Duodenal mucosa (tissue), 2 donors: ENCODE measurements at regions not wholly inside any gene's neighbourhood (a gene's known extent, or its start where the extent isn't known, plus 50 kb on each side); places are given as distances from the start of the nearest gene placed in this dataset.

ENCODE experiments used
- H3K27ac ChIP-seq: one replicate; pipeline ENCODE4 v1.7.0; 2013; ENCODE audit warnings: low read depth, low read length
- H3K27me3 ChIP-seq, 2 donors: one replicate each; pipeline ENCODE4 v1.7.0; 2013; ENCODE audit warnings: low read length in 2 of 2, control low read depth in 1 of 2; ENCODE audit not compliant: insufficient read depth in 2 of 2, control insufficient read depth in 1 of 2
- H3K36me3 ChIP-seq, 2 donors: one replicate each; pipeline ENCODE4 v1.7.0; 2013; ENCODE audit warnings: low read length in 2 of 2, control low read depth in 1 of 2; ENCODE audit not compliant: insufficient read depth in 2 of 2, control insufficient read depth in 1 of 2
- H3K4me1 ChIP-seq, 2 donors: one replicate each; pipeline ENCODE4 v1.7.0; 2013; ENCODE audit warnings: low read length in 2 of 2, control low read depth in 1 of 2; ENCODE audit not compliant: insufficient read depth in 2 of 2, control insufficient read depth in 1 of 2
- H3K4me3 ChIP-seq, 2 donors: one replicate each; pipeline ENCODE4 v1.7.0; 2013; ENCODE audit warnings: low read length in 2 of 2, low read depth in 1 of 2
- H3K9ac ChIP-seq, 2 donors: one replicate each; pipeline ENCODE4 v1.7.0; 2013; ENCODE audit warnings: low read length in 2 of 2, low read depth in 1 of 2
- H3K9me3 ChIP-seq, 2 donors: one replicate each; pipeline ENCODE4 v1.7.0; 2013; ENCODE audit warnings: low read length in 2 of 2, control low read depth in 1 of 2; ENCODE audit not compliant: control insufficient read depth in 1 of 2

- Histone ChIP-seq H3K36me3 (no peaks in the 10 kb centered on the region), H3K27me3 (no peaks in the 10 kb centered on the region), H3K9me3 (no peaks in the 10 kb centered on the region), H3K9ac (no peak overlapping the region), H3K4me1 (no peaks in the 10 kb centered on the region), H3K4me3 (no peak overlapping the region), H3K27ac (no peak overlapping the region)
Observed at GRCh38 chr1:221350091-221350490, 391.8 kb downstream of the DUSP10 start.

GRCh38 chr1:221356693-221357092 lies 385.2 kb downstream of the DUSP10 start:
- Histone ChIP-seq H3K36me3 (no peaks in the 10 kb centered on the region), H3K27ac (no peak overlapping the region), H3K9ac (no peak overlapping the region)

DNA sequence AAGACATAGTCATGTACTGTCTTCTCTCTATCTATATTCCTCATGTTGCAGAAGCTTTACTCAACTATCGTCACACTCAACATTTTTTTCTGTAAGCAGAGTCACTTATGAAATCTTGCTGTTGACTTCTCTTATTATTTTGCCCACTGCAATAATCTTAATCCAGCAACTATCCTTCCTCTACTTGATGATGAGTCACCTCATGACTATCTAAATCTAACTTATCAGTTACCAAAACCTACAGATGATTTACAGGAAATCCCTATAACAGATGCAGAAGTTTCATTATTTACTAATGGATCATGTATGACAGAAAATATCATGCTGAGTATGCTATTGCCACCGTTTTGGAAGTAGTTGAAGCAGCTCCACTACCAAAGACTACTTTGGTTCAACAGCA lies 378.9 kb downstream of the DUSP10 start:
- Histone ChIP-seq H3K9me3 (no peaks in the 10 kb centered on the region), H3K36me3 (no peaks in the 10 kb centered on the region), H3K27ac (no peak overlapping the region), H3K4me1 (no peaks in the 10 kb centered on the region), H3K4me3 (no peak overlapping the region), H3K27me3 (no peaks in the 10 kb centered on the region), H3K9ac (no peak overlapping the region)

More at GRCh38 chr1:221356693-221357092, 385.2 kb downstream of the DUSP10 start:
- H3K4me3 ChIP-seq: no peak overlapping the region
- no peaks in the 10 kb centered on the region for H3K27me3 ChIP-seq
- H3K4me1 ChIP-seq: no peaks in the 10 kb centered on the region
- no peaks in the 10 kb centered on the region for H3K9me3 ChIP-seq

GRCh38 chr1:221366495-221367110 lies 375.3 kb downstream of the DUSP10 start:
- Histone ChIP-seq H3K4me3 (no peak overlapping the region), H3K9ac (no peak overlapping the region), H3K36me3 (no peaks in the 10 kb centered on the region)

GRCh38 chr1:221371705-221372104 lies 370.2 kb downstream of the DUSP10 start:
- H3K4me1 ChIP-seq: no peaks in the 10 kb centered on the region
- no peaks in the 10 kb centered on the region for H3K27me3 ChIP-seq
- no peaks in the 10 kb centered on the region for H3K9me3 ChIP-seq
- H3K27ac ChIP-seq: no peak overlapping the region
- H3K4me3 ChIP-seq: no peak overlapping the region
- H3K36me3 ChIP-seq: no peaks in the 10 kb centered on the region
- H3K9ac ChIP-seq: no peak overlapping the region

More at GRCh38 chr1:221366495-221367110, 375.3 kb downstream of the DUSP10 start:
- Histone ChIP-seq H3K9me3 (no peaks in the 10 kb centered on the region), H3K27me3 (no peaks in the 10 kb centered on the region), H3K27ac (no peak overlapping the region), H3K4me1 (no peaks in the 10 kb centered on the region)

GRCh38 chr1:221373795-221374194 lies 368.1 kb downstream of the DUSP10 start:
- H3K9ac ChIP-seq: no peak overlapping the region

DNA sequence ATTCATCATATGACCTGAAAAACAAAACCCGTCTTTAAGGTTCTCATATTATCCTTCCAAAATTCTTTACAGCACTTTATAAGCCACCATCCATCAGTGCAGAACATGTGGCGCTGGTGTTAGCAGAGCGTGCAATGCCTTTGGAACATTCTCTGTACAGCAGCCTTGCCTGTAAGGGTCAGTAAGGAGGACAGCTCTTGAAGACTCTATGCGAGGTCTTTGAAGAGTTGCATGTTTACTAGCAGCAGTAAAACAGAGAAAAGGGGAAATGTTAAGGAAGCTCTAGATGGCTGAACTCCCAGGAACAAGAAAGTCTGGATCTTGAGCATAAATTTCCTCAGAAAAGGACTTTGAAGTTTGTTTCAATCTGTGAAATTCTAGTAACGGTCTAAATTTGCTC lies 365.6 kb downstream of the DUSP10 start:
- no peaks in the 10 kb centered on the region for H3K27me3 ChIP-seq

More at GRCh38 chr1:221373795-221374194, 368.1 kb downstream of the DUSP10 start:
- no peaks in the 10 kb centered on the region for H3K36me3 ChIP-seq
- no peaks in the 10 kb centered on the region for H3K4me1 ChIP-seq
- no peak overlapping the region for H3K4me3 ChIP-seq
- no peaks in the 10 kb centered on the region for H3K27me3 ChIP-seq
- H3K27ac ChIP-seq: no peak overlapping the region
- H3K9me3 ChIP-seq: no peaks in the 10 kb centered on the region

GRCh38 chr1:221381910-221382623 lies 359.8 kb downstream of the DUSP10 start:
- no peak overlapping the region for H3K9ac ChIP-seq
- H3K4me3 ChIP-seq: no peak overlapping the region
- H3K4me1 ChIP-seq: no peaks in the 10 kb centered on the region
- H3K27ac ChIP-seq: no peak overlapping the region
- no peaks in the 10 kb centered on the region for H3K9me3 ChIP-seq
- H3K27me3 ChIP-seq: no peaks in the 10 kb centered on the region
- H3K36me3 ChIP-seq: no peaks in the 10 kb centered on the region

More for the DNA sequence above, 365.6 kb downstream of the DUSP10 start:
- Histone ChIP-seq H3K4me3 (no peak overlapping the region), H3K27ac (no peak overlapping the region), H3K4me1 (no peaks in the 10 kb centered on the region), H3K9me3 (no peaks in the 10 kb centered on the region), H3K9ac (no peak overlapping the region), H3K36me3 (no peaks in the 10 kb centered on the region)

GRCh38 chr1:221392453-221392852 lies 349.4 kb downstream of the DUSP10 start:
- H3K9me3 ChIP-seq: no peaks in the 10 kb centered on the region
- H3K27ac ChIP-seq: no peak overlapping the region
- H3K36me3 ChIP-seq: no peaks in the 10 kb centered on the region
- no peak overlapping the region for H3K9ac ChIP-seq
- H3K4me3 ChIP-seq: no peak overlapping the region
- H3K4me1 ChIP-seq: no peaks in the 10 kb centered on the region
- no peaks in the 10 kb centered on the region for H3K27me3 ChIP-seq

- Histone ChIP-seq H3K9me3 (no peaks in the 10 kb centered on the region), H3K4me1 (no peaks in the 10 kb centered on the region), H3K36me3 (no peaks in the 10 kb centered on the region), H3K4me3 (no peak overlapping the region), H3K27ac (no peak overlapping the region), H3K9ac (no peak overlapping the region), H3K27me3 (no peaks in the 10 kb centered on the region)
Observed at GRCh38 chr1:221394011-221394544, 347.8 kb downstream of the DUSP10 start.
